ENCODE measurements at regions not wholly inside any gene's neighbourhood (a gene's known extent, or its start where the extent isn't known, plus 50 kb on each side); places are given as distances from the start of the nearest gene placed in this dataset.

GRCh38 chr10:28207799-28208198 is 95.1 kb downstream of the MPP7 start:
- Histone ChIP-seq H3K79me2 (ENCODE audit: low read length) (no peaks in the 10 kb centered on the region), H3K27me3 (ENCODE audit: low read depth, low read length) (no peaks in the 10 kb centered on the region), H3K27ac (ENCODE audit: low read length) (no peak overlapping the region)

GRCh38 chr10:28202941-28203352 is 99.9 kb downstream of the MPP7 start:
- Histone ChIP-seq H3K4me2 (ENCODE audit: low read length) (no peak overlapping the region), H3K9me3 (ENCODE audit: insufficient read depth, low read length) (no peaks in the 10 kb centered on the region), H3K27me3 (ENCODE audit: low read depth, low read length) (no peaks in the 10 kb centered on the region), H2AFZ (ENCODE audit: low read depth, low read length) (no peak overlapping the region), H4K20me1 (ENCODE audit: insufficient read depth, low read length) (no peaks in the 10 kb centered on the region), H3K4me1 (ENCODE audit: low read length) (no peaks in the 10 kb centered on the region), H3K36me3 (replicated peaks; ENCODE audit: low read depth, low read length) (no peaks in the 10 kb centered on the region), H3K27ac (ENCODE audit: low read length) (no peak overlapping the region), H3K9ac (ENCODE audit: low read length) (no peak overlapping the region), H3K4me3 (ENCODE audit: low read length) (no peak overlapping the region), H3K79me2 (ENCODE audit: low read length) (no peaks in the 10 kb centered on the region)
- no peak for TF ChIP-seq CTCF (IDR thresholded peaks at IDR 0.05; ENCODE audit: low read depth, low read length)
- no peak for TF ChIP-seq EZH2phosphoT487 (IDR thresholded peaks at IDR 0.05; ENCODE audit: low read depth)

More at GRCh38 chr10:28207799-28208198, 95.1 kb downstream of the MPP7 start:
- Histone ChIP-seq H4K20me1 (ENCODE audit: insufficient read depth, low read length) (no peaks in the 10 kb centered on the region), H3K9ac (ENCODE audit: low read length) (no peak overlapping the region), H3K4me2 (ENCODE audit: low read length) (no peak overlapping the region), H3K9me3 (ENCODE audit: insufficient read depth, low read length) (no peaks in the 10 kb centered on the region), H3K36me3 (replicated peaks; ENCODE audit: low read depth, low read length) (no peaks in the 10 kb centered on the region), H3K4me1 (ENCODE audit: low read length) (no peaks in the 10 kb centered on the region), H2AFZ (ENCODE audit: low read depth, low read length) (no peak overlapping the region), H3K4me3 (ENCODE audit: low read length) (no peak overlapping the region)
- TF ChIP-seq EZH2phosphoT487 (IDR thresholded peaks at IDR 0.05; ENCODE audit: low read depth) (no peak), CTCF (IDR thresholded peaks at IDR 0.05; ENCODE audit: low read depth, low read length) (no peak)

GRCh38 chr10:28201410-28202400 is 101.2 kb downstream of the MPP7 start:
- Histone ChIP-seq H3K4me3 (ENCODE audit: low read length) (no peak overlapping the region), H3K27ac (ENCODE audit: low read length) (no peak overlapping the region), H3K4me1 (ENCODE audit: low read length) (no peaks in the 10 kb centered on the region), H3K27me3 (ENCODE audit: low read depth, low read length) (no peaks in the 10 kb centered on the region), H2AFZ (ENCODE audit: low read depth, low read length) (no peak overlapping the region), H3K4me2 (ENCODE audit: low read length) (no peak overlapping the region), H3K36me3 (replicated peaks; ENCODE audit: low read depth, low read length) (no peaks in the 10 kb centered on the region), H3K9me3 (ENCODE audit: insufficient read depth, low read length) (no peaks in the 10 kb centered on the region), H4K20me1 (ENCODE audit: insufficient read depth, low read length) (no peaks in the 10 kb centered on the region), H3K9ac (ENCODE audit: low read length) (no peak overlapping the region), H3K79me2 (ENCODE audit: low read length) (no peaks in the 10 kb centered on the region)
- TF ChIP-seq EZH2phosphoT487 (IDR thresholded peaks at IDR 0.05; ENCODE audit: low read depth), result no peak
- TF ChIP-seq CTCF (IDR thresholded peaks at IDR 0.05; ENCODE audit: low read depth, low read length), result no peak

GRCh38 chr10:28200775-28201174 is 102.1 kb downstream of the MPP7 start:
- TF ChIP-seq EZH2phosphoT487 (IDR thresholded peaks at IDR 0.05; ENCODE audit: low read depth) (no peak), CTCF (IDR thresholded peaks at IDR 0.05; ENCODE audit: low read depth, low read length) (no peak)
- no peaks in the 10 kb centered on the region for H3K79me2 ChIP-seq (ENCODE audit: low read length)
- no peaks in the 10 kb centered on the region for H3K4me1 ChIP-seq (ENCODE audit: low read length)
- H2AFZ ChIP-seq (ENCODE audit: low read depth, low read length), result no peak overlapping the region
- no peak overlapping the region for H3K27ac ChIP-seq (ENCODE audit: low read length)
- H3K9me3 ChIP-seq (ENCODE audit: insufficient read depth, low read length), result no peaks in the 10 kb centered on the region
- no peaks in the 10 kb centered on the region for H3K27me3 ChIP-seq (ENCODE audit: low read depth, low read length)
- no peak overlapping the region for H3K4me2 ChIP-seq (ENCODE audit: low read length)
- H3K9ac ChIP-seq (ENCODE audit: low read length), result no peak overlapping the region
- no peak overlapping the region for H3K4me3 ChIP-seq (ENCODE audit: low read length)
- H4K20me1 ChIP-seq (ENCODE audit: insufficient read depth, low read length), result no peaks in the 10 kb centered on the region
- no peaks in the 10 kb centered on the region for H3K36me3 ChIP-seq (replicated peaks; ENCODE audit: low read depth, low read length)
